SK-N-SH (cell line): ENCODE measurements at regions not wholly inside any gene's neighbourhood (a gene's known extent, or its start where the extent isn't known, plus 50 kb on each side); places are given as distances from the start of the nearest gene placed in this dataset.

Source experiments
- CTCF ChIA-PET: fragments of 300-600, 350-600 bp; formaldehyde crosslinking; extraction: SDS; loops from one replicate; lab custom pipeline; 2021; lab: Yijun Ruan, JAX
- POLR2A ChIA-PET: fragments of 350-600 bp; sonication (Branson Sonifier 250); formaldehyde crosslinking; extraction: SDS; loops from one replicate; lab custom pipeline; 2020; ENCODE audit warnings: antibody characterized with exemption, inconsistent platforms; lab: Yijun Ruan, JAX
- DNase-seq: peaks from one replicate; pipeline ENCODE4 v3.0.0; 2012
- H2AFZ ChIP-seq: fragments of 200-600 bp; sonication (generic); 2 replicates; pipeline ENCODE4 v1.8.1; 2016; ENCODE audit warnings: antibody characterized with exemption, mild to moderate bottlenecking, low read depth
- H3F3A ChIP-seq: fragments of 200-600 bp; sonication (generic); replicated peaks from 2 replicates; pipeline ENCODE3; 2016; ENCODE audit warnings: antibody characterized with exemption, mild to moderate bottlenecking; ENCODE audit not compliant: insufficient read depth
- H3K27ac ChIP-seq, 2 experiments: fragments of 200-500 bp in 1 of 2; fragments of 200-600 bp in 1 of 2; sonication (Bioruptor generic) in 1 of 2; sonication (generic), shearing (Covaris generic) in 1 of 2; 2 replicates each; pipeline versions ENCODE4 v1.5.1 to v1.6.1; 2014 to 2016; ENCODE audit warnings: low read depth in 2 of 2, inconsistent platforms in 1 of 2, low read length in 1 of 2, mild to moderate bottlenecking in 1 of 2, mixed read lengths in 1 of 2
- H3K27me3 ChIP-seq: fragments of 200-600 bp; sonication (generic), shearing (Covaris generic); 2 replicates; pipeline ENCODE4 v1.6.1; 2016; ENCODE audit warnings: mixed run types; ENCODE audit not compliant: insufficient read depth
- H3K36me3 ChIP-seq, 2 experiments: fragments of 200-500 bp in 1 of 2; fragments of 200-600 bp in 1 of 2; sonication (Bioruptor generic) in 1 of 2; sonication (generic) in 1 of 2; replicated peaks in 1 of 2; 2 replicates each; pipeline versions ENCODE3 to v1.5.1; 2014 to 2016; ENCODE audit warnings: low read length in 1 of 2, mild to moderate bottlenecking in 1 of 2; ENCODE audit not compliant: insufficient read depth in 2 of 2, control insufficient read depth in 1 of 2
- H3K4me1 ChIP-seq, 2 experiments: fragments of 200-500 bp in 1 of 2; fragments of 200-600 bp in 1 of 2; sonication (Bioruptor generic) in 1 of 2; sonication (generic), shearing (Covaris generic) in 1 of 2; 2 replicates each; pipeline versions ENCODE4 v1.5.1 to v1.6.1; 2014 to 2016; ENCODE audit warnings: low read depth in 1 of 2, low read length in 1 of 2, mixed run types in 1 of 2; ENCODE audit not compliant: insufficient read depth in 2 of 2, control insufficient read depth in 1 of 2
- H3K4me2 ChIP-seq: fragments of 200-600 bp; sonication (generic), shearing (Covaris generic); 2 replicates; pipeline ENCODE4 v1.6.1; 2017; ENCODE audit warnings: mixed run types
- H3K4me3 ChIP-seq, 2 experiments: fragments of 200-500 bp in 1 of 2; fragments of 200-600 bp in 1 of 2; sonication (Bioruptor generic) in 1 of 2; sonication (generic), shearing (Covaris generic) in 1 of 2; 2 replicates each; pipeline versions ENCODE4 v1.5.1 to v1.8.1; 2014 to 2016; ENCODE audit warnings: low read depth in 2 of 2, inconsistent platforms in 1 of 2, low read length in 1 of 2, mild to moderate bottlenecking in 1 of 2, mixed read lengths in 1 of 2, moderate library complexity in 1 of 2
- H3K79me2 ChIP-seq: fragments of 200-600 bp; sonication (generic); 2 replicates; pipeline ENCODE4 v1.8.1; 2017; ENCODE audit warnings: mild to moderate bottlenecking; ENCODE audit not compliant: insufficient read depth
- H3K9ac ChIP-seq: fragments of 200-600 bp; sonication (generic); 2 replicates; pipeline ENCODE4 v1.6.1; 2017; ENCODE audit warnings: mixed run types
- H3K9me2 ChIP-seq: fragments of 200-600 bp; sonication (generic); 2 replicates; pipeline ENCODE4 v1.6.1; 2017; ENCODE audit warnings: mixed run types
- H3K9me3 ChIP-seq: fragments of 200-600 bp; sonication (generic); 2 replicates; pipeline ENCODE4 v1.6.1; 2017; ENCODE audit warnings: mixed run types, mild to moderate bottlenecking, moderate library complexity
- H4K20me1 ChIP-seq: fragments of 200-600 bp; sonication (generic); 2 replicates; pipeline ENCODE4 v1.6.1; 2017; ENCODE audit warnings: mild to moderate bottlenecking, mixed run types; ENCODE audit not compliant: insufficient read depth
- CHD2 ChIP-seq: fragments of 150-350 bp; IDR thresholded peaks from 2 replicates; pipeline ENCODE4 v1.6.1; 2018; ENCODE audit warnings: low read length; ENCODE audit not compliant: partially characterized antibody
- EZH2phosphoT487 ChIP-seq: fragments of 200-600 bp; sonication (generic); IDR thresholded peaks from 2 replicates; pipeline ENCODE4 v1.6.1; 2017; ENCODE audit warnings: low read depth, mixed run types, mild to moderate bottlenecking, antibody characterized with exemption, moderate library complexity, borderline replicate concordance
- FOSL2 ChIP-seq: IDR thresholded peaks from 2 replicates; pipeline ENCODE4 v1.4.0; 2012; ENCODE audit warnings: low read depth, mild to moderate bottlenecking, moderate library complexity, borderline replicate concordance
- GABPA ChIP-seq: IDR thresholded peaks from 2 replicates; pipeline ENCODE4 v1.4.0; 2012; ENCODE audit warnings: low read depth, mild to moderate bottlenecking
- GATA2 ChIP-seq: sonication (generic); formaldehyde crosslinking; IDR thresholded peaks from 2 replicates; pipeline ENCODE4 v1.5.0; 2020; ENCODE audit warnings: mild to moderate bottlenecking, missing genetic modification reagents
- JUND ChIP-seq: IDR thresholded peaks from 2 replicates; pipeline ENCODE4 v1.4.0; 2012
- MEF2A ChIP-seq: IDR thresholded peaks from 2 replicates; pipeline ENCODE4 v1.4.0; 2012; ENCODE audit warnings: low read depth, borderline replicate concordance
- MXI1 ChIP-seq: IDR thresholded peaks from 2 replicates; pipeline ENCODE4 v1.6.1; 2012; ENCODE audit warnings: mild to moderate bottlenecking, low read depth, low read length, improper control_type of control experiment
- NFIC ChIP-seq: IDR thresholded peaks from 2 replicates; pipeline ENCODE4 v1.4.0; 2012; ENCODE audit warnings: borderline replicate concordance
- RAD21 ChIP-seq: IDR thresholded peaks from 2 replicates; pipeline ENCODE4 v1.6.1; 2012; ENCODE audit warnings: mild to moderate bottlenecking, low read length
- RCOR1 ChIP-seq: fragments of 150-350 bp; IDR thresholded peaks from 2 replicates; pipeline ENCODE4 v1.6.1; 2017; ENCODE audit warnings: antibody characterized with exemption, low read length
- RXRA ChIP-seq: IDR thresholded peaks from 2 replicates; pipeline ENCODE4 v1.4.0; 2012; ENCODE audit warnings: low read depth, mild to moderate bottlenecking, borderline replicate concordance
- SMC3 ChIP-seq: IDR thresholded peaks from 2 replicates; pipeline ENCODE4 v1.6.1; 2012; ENCODE audit warnings: low read depth, low read length, improper control_type of control experiment
- TAF1 ChIP-seq: IDR thresholded peaks from 2 replicates; pipeline ENCODE4 v1.6.1; 2012; ENCODE audit warnings: low read depth, mild to moderate bottlenecking, low read length, moderate library complexity, borderline replicate concordance
- TEAD4 ChIP-seq: IDR thresholded peaks from 2 replicates; pipeline ENCODE4 v1.4.0; 2012; ENCODE audit warnings: mild to moderate bottlenecking, borderline replicate concordance; ENCODE audit not compliant: insufficient read depth
- WGBS: methylation state at CpG from one replicate; pipeline ENCODE4 v1.1.6; 2017; ENCODE audit warnings: low lambda C conversion rate; 5-methylcytosine and 5-hydroxymethylcytosine counted together
- TF ChIP-seq, protein P1 (sequence below): IDR thresholded peaks from 2 replicates; pipeline ENCODE4; 2012
- TF ChIP-seq, protein P2 (sequence below): fragments of 150-350 bp; IDR thresholded peaks from 2 replicates; pipeline ENCODE4 v1.6.1; 2017; ENCODE audit warnings: antibody characterized with exemption, low read length, low read depth, borderline replicate concordance
- TF ChIP-seq, protein P3 (sequence below): IDR thresholded peaks from 2 replicates; pipeline ENCODE4 v1.4.0; 2012; ENCODE audit warnings: low read depth
- TF ChIP-seq, protein P4 (sequence below): fragments of 200-600 bp; sonication (generic); IDR thresholded peaks from 2 replicates; pipeline ENCODE4 v1.6.1; 2017; ENCODE audit warnings: antibody characterized with exemption, mild to moderate bottlenecking, moderate library complexity
- TF ChIP-seq, protein P5 (sequence below): fragments of 150-350 bp; IDR thresholded peaks from 2 replicates; pipeline ENCODE4 v1.6.1; 2016; ENCODE audit warnings: mild to moderate bottlenecking, low read depth, low read length

DNA sequence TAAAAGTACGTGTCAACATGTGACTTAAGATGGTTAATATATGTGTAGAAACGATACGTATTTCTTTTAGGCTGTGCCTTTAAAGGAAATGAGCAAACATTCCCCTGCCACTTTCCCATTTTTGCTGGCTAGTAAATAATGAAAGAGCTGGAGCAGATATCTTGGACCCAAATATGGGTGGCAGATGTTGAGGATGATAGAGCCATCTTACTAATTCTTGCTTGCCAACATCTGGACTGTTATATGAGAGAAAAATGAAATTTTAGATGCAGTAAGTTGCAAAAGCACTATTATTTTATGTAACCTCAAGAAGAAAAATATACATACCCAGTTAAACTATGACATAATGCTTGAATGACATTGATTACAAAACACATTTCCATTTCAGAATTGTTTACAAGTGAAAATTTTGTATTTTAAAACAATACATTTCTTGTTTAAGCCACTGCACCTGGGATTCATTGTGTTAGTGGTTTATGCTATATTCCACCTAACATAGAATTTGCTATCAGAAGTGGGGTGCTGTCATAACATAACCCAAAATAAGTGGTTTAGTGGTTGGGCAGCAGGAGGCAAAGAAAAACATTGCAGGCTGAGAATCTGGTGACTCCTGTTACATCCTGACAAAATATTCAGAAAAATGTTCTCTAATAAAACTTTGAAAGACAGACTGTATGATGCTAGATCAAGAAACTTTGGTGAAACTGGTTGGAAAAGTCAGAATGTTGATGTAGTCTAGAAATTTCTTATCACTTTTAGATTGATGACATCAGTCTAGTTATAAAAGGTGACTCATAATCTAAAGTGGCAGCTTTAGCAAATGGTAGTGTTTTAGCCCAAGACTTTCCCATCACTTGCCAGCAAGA is 305.0 kb downstream of the PTEN start:
- peaks cover 8 to 18% of the 10 kb centered on the region in 2 experiments for H3K4me1 ChIP-seq
- TF ChIP-seq RCOR1 (no peak), MXI1 (no peak), TEAD4 (no peak), GABPA (no peak), FOSL2 (no peak), RXRA (no peak), RAD21 (no peak), CHD2 (no peak), GATA2 (CRISPR knock-in tag) (no peak), EZH2phosphoT487 (no peak), SMC3 (no peak), JUND (no peak), NFIC (no peak), MEF2A (no peak), TAF1 (no peak)
- TF ChIP-seq, protein P1, sequence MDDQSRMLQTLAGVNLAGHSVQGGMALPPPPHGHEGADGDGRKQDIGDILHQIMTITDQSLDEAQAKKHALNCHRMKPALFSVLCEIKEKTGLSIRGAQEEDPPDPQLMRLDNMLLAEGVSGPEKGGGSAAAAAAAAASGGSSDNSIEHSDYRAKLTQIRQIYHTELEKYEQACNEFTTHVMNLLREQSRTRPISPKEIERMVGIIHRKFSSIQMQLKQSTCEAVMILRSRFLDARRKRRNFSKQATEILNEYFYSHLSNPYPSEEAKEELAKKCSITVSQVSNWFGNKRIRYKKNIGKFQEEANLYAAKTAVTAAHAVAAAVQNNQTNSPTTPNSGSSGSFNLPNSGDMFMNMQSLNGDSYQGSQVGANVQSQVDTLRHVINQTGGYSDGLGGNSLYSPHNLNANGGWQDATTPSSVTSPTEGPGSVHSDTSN = no peak
- TF ChIP-seq, protein P2, sequence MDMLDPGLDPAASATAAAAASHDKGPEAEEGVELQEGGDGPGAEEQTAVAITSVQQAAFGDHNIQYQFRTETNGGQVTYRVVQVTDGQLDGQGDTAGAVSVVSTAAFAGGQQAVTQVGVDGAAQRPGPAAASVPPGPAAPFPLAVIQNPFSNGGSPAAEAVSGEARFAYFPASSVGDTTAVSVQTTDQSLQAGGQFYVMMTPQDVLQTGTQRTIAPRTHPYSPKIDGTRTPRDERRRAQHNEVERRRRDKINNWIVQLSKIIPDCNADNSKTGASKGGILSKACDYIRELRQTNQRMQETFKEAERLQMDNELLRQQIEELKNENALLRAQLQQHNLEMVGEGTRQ = no peak
- TF ChIP-seq, protein P3, sequence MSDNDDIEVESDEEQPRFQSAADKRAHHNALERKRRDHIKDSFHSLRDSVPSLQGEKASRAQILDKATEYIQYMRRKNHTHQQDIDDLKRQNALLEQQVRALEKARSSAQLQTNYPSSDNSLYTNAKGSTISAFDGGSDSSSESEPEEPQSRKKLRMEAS = no peak
- TF ChIP-seq, protein P4, sequence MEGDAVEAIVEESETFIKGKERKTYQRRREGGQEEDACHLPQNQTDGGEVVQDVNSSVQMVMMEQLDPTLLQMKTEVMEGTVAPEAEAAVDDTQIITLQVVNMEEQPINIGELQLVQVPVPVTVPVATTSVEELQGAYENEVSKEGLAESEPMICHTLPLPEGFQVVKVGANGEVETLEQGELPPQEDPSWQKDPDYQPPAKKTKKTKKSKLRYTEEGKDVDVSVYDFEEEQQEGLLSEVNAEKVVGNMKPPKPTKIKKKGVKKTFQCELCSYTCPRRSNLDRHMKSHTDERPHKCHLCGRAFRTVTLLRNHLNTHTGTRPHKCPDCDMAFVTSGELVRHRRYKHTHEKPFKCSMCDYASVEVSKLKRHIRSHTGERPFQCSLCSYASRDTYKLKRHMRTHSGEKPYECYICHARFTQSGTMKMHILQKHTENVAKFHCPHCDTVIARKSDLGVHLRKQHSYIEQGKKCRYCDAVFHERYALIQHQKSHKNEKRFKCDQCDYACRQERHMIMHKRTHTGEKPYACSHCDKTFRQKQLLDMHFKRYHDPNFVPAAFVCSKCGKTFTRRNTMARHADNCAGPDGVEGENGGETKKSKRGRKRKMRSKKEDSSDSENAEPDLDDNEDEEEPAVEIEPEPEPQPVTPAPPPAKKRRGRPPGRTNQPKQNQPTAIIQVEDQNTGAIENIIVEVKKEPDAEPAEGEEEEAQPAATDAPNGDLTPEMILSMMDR = no peak
- TF ChIP-seq, protein P5, sequence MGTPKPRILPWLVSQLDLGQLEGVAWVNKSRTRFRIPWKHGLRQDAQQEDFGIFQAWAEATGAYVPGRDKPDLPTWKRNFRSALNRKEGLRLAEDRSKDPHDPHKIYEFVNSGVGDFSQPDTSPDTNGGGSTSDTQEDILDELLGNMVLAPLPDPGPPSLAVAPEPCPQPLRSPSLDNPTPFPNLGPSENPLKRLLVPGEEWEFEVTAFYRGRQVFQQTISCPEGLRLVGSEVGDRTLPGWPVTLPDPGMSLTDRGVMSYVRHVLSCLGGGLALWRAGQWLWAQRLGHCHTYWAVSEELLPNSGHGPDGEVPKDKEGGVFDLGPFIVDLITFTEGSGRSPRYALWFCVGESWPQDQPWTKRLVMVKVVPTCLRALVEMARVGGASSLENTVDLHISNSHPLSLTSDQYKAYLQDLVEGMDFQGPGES = no peak
- H3K4me3 ChIP-seq = no peak overlapping the region
- no peaks in the 10 kb centered on the region for H3K36me3 ChIP-seq
- H3K4me2 ChIP-seq = no peak overlapping the region
- 98% methylated on average over 3 of the region's 3 CpGs for WGBS
- CTCF ChIA-PET = no interaction called here
- H3K9me2 ChIP-seq = no peaks in the 10 kb centered on the region
- peaks cover 3% of the 10 kb centered on the region for H3F3A ChIP-seq
- H3K27me3 ChIP-seq = no peaks in the 10 kb centered on the region
- H3K27ac ChIP-seq = no peak overlapping the region
- H3K9ac ChIP-seq = no peak overlapping the region
- H3K9me3 ChIP-seq = peaks cover 3% of the 10 kb centered on the region; the same call in 1 of the 2 replicates
- POLR2A ChIA-PET = no interaction called here
- DNase-seq = no peak
- H4K20me1 ChIP-seq = no peaks in the 10 kb centered on the region
- H3K79me2 ChIP-seq = no peaks in the 10 kb centered on the region
- no peak overlapping the region for H2AFZ ChIP-seq
